ENCODE measurements at regions not wholly inside any gene's neighbourhood (a gene's known extent, or its start where the extent isn't known, plus 50 kb on each side); places are given as distances from the start of the nearest gene placed in this dataset.

DNA sequence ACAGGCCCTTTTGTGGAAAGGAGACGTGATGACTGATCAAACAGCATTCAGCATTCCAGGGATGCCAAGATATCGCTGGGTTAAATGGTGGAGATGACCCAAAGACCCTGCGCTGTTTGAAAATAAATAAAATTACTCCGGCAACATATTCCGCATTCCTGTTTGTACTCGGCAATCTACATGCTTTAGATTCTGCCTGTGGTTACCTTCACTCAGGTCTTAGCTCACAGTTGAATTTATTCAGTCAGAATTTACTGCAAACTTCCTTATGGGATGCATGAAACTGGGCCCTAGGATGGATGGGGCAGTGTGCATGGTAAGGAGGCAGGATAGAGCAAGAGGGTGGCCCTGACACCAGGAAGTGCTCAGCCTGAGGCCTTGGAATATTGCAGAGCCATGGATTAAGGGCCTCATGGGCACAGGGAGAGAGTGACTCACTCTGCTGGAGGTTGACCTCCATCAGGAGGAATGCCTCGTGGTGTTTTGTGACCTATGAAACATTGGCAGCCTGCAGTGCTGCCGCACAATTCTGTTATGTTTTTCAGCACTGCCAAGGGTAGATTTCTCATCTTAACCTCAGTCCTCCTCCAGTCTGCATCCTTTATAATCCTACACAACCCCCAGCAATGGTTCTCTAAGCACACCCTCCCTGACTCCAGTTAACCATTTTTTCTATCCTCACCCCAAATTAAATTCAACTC, 321.4 kb downstream of the IRS1 start (continued):
- TF ChIP-seq, protein P1, sequence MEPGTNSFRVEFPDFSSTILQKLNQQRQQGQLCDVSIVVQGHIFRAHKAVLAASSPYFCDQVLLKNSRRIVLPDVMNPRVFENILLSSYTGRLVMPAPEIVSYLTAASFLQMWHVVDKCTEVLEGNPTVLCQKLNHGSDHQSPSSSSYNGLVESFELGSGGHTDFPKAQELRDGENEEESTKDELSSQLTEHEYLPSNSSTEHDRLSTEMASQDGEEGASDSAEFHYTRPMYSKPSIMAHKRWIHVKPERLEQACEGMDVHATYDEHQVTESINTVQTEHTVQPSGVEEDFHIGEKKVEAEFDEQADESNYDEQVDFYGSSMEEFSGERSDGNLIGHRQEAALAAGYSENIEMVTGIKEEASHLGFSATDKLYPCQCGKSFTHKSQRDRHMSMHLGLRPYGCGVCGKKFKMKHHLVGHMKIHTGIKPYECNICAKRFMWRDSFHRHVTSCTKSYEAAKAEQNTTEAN (CRISPR knock-in tag; conservative IDR thresholded peaks at IDR 0.05) = 0 out of 2 replicates have a peak, but pooled peaks have one; percentile 47
- TF ChIP-seq, protein P2, sequence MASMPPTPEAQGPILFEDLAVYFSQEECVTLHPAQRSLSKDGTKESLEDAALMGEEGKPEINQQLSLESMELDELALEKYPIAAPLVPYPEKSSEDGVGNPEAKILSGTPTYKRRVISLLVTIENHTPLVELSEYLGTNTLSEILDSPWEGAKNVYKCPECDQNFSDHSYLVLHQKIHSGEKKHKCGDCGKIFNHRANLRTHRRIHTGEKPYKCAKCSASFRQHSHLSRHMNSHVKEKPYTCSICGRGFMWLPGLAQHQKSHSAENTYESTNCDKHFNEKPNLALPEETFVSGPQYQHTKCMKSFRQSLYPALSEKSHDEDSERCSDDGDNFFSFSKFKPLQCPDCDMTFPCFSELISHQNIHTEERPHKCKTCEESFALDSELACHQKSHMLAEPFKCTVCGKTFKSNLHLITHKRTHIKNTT (CRISPR knock-in tag; IDR thresholded peaks at IDR 0.05) = no peak
- TF ChIP-seq, protein P3, sequence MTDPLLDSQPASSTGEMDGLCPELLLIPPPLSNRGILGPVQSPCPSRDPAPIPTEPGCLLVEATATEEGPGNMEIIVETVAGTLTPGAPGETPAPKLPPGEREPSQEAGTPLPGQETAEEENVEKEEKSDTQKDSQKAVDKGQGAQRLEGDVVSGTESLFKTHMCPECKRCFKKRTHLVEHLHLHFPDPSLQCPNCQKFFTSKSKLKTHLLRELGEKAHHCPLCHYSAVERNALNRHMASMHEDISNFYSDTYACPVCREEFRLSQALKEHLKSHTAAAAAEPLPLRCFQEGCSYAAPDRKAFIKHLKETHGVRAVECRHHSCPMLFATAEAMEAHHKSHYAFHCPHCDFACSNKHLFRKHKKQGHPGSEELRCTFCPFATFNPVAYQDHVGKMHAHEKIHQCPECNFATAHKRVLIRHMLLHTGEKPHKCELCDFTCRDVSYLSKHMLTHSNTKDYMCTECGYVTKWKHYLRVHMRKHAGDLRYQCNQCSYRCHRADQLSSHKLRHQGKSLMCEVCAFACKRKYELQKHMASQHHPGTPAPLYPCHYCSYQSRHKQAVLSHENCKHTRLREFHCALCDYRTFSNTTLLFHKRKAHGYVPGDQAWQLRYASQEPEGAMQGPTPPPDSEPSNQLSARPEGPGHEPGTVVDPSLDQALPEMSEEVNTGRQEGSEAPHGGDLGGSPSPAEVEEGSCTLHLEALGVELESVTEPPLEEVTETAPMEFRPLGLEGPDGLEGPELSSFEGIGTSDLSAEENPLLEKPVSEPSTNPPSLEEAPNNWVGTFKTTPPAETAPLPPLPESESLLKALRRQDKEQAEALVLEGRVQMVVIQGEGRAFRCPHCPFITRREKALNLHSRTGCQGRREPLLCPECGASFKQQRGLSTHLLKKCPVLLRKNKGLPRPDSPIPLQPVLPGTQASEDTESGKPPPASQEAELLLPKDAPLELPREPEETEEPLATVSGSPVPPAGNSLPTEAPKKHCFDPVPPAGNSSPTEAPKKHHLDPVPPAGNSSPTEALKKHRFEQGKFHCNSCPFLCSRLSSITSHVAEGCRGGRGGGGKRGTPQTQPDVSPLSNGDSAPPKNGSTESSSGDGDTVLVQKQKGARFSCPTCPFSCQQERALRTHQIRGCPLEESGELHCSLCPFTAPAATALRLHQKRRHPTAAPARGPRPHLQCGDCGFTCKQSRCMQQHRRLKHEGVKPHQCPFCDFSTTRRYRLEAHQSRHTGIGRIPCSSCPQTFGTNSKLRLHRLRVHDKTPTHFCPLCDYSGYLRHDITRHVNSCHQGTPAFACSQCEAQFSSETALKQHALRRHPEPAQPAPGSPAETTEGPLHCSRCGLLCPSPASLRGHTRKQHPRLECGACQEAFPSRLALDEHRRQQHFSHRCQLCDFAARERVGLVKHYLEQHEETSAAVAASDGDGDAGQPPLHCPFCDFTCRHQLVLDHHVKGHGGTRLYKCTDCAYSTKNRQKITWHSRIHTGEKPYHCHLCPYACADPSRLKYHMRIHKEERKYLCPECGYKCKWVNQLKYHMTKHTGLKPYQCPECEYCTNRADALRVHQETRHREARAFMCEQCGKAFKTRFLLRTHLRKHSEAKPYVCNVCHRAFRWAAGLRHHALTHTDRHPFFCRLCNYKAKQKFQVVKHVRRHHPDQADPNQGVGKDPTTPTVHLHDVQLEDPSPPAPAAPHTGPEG (CRISPR knock-in tag; IDR thresholded peaks at IDR 0.05) = 0 out of 2 replicates have a peak, but pooled peaks have one; percentile 25
- peak; percentile 79; the same call in 1 of the 2 replicates for TF ChIP-seq ZNF780A (CRISPR knock-in tag; IDR thresholded peaks at IDR 0.05)
- no peak for TF ChIP-seq NCOR1 (IDR thresholded peaks at IDR 0.05; ENCODE audit: borderline replicate concordance, low read length)
- TF ChIP-seq TCF12 (IDR thresholded peaks at IDR 0.05) = no peak
- TF ChIP-seq TCF12 (CRISPR knock-in tag; IDR thresholded peaks at IDR 0.05) = no peak
- no peak for TF ChIP-seq SKI (IDR thresholded peaks at IDR 0.05; ENCODE audit: partially characterized antibody)
- TF ChIP-seq, protein P4, sequence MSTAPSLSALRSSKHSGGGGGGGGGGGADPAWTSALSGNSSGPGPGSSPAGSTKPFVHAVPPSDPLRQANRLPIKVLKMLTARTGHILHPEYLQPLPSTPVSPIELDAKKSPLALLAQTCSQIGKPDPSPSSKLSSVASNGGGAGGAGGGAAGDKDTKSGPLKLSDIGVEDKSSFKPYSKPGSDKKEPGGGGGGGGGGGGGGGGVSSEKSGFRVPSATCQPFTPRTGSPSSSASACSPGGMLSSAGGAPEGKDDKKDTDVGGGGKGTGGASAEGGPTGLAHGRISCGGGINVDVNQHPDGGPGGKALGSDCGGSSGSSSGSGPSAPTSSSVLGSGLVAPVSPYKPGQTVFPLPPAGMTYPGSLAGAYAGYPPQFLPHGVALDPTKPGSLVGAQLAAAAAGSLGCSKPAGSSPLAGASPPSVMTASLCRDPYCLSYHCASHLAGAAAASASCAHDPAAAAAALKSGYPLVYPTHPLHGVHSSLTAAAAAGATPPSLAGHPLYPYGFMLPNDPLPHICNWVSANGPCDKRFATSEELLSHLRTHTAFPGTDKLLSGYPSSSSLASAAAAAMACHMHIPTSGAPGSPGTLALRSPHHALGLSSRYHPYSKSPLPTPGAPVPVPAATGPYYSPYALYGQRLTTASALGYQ (CRISPR knock-in tag; IDR thresholded peaks at IDR 0.05) = peak; percentile 48; the same call in 1 of the 2 replicates
- peak; percentile 78; the same call in 1 of the 2 replicates for TF ChIP-seq ZNF335 (CRISPR knock-in tag; IDR thresholded peaks at IDR 0.05)
- TF ChIP-seq FOXP1 (IDR thresholded peaks at IDR 0.05) = no peak
- 0 out of 2 replicates have a peak, but pooled peaks have one; percentile 14 for TF ChIP-seq FOXP1 (CRISPR knock-in tag; IDR thresholded peaks at IDR 0.05)
- TF ChIP-seq SATB2 (CRISPR knock-in tag; IDR thresholded peaks at IDR 0.05) = 0 out of 2 replicates have a peak, but pooled peaks have one; percentile 49
- TF ChIP-seq, protein P5, sequence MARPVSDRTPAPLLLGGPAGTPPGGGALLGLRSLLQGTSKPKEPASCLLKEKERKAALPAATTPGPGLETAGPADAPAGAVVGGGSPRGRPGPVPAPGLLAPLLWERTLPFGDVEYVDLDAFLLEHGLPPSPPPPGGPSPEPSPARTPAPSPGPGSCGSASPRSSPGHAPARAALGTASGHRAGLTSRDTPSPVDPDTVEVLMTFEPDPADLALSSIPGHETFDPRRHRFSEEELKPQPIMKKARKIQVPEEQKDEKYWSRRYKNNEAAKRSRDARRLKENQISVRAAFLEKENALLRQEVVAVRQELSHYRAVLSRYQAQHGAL (CRISPR knock-in tag; IDR thresholded peaks at IDR 0.05; ENCODE audit: not compliant biosample characterization) = no peak
- TF ChIP-seq, protein P6, sequence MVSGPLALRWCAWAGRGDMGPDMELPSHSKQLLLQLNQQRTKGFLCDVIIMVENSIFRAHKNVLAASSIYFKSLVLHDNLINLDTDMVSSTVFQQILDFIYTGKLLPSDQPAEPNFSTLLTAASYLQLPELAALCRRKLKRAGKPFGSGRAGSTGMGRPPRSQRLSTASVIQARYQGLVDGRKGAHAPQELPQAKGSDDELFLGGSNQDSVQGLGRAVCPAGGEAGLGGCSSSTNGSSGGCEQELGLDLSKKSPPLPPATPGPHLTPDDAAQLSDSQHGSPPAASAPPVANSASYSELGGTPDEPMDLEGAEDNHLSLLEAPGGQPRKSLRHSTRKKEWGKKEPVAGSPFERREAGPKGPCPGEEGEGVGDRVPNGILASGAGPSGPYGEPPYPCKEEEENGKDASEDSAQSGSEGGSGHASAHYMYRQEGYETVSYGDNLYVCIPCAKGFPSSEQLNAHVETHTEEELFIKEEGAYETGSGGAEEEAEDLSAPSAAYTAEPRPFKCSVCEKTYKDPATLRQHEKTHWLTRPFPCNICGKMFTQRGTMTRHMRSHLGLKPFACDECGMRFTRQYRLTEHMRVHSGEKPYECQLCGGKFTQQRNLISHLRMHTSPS (CRISPR knock-in tag; IDR thresholded peaks at IDR 0.05; ENCODE audit: low read depth) = peak; percentile 86
- no peak for TF ChIP-seq ZNF720 (CRISPR knock-in tag; IDR thresholded peaks at IDR 0.05)
